H7 (cell line): ENCODE measurements at regions not wholly inside any gene's neighbourhood (a gene's known extent, or its start where the extent isn't known, plus 50 kb on each side); places are given as distances from the start of the nearest gene placed in this dataset.
"Not testable (repeated sequence)": the region's sequence is repeated elsewhere in the genome, so short reads cannot be mapped to it uniquely, and the experiment has no call there.

Experiments used
- DNase-seq: peaks from one replicate; pipeline ENCODE4 v3.0.0; 2012
- H3K27me3 ChIP-seq: 2 replicates; pipeline ENCODE4 v1.6.0; 2011; ENCODE audit warnings: mild to moderate bottlenecking, low read length; ENCODE audit not compliant: control insufficient read depth, insufficient read depth
- H3K36me3 ChIP-seq: replicated peaks from 2 replicates; pipeline ENCODE4 v1.5.1; 2011; ENCODE audit warnings: low read length; ENCODE audit not compliant: control insufficient read depth, insufficient read depth
- H3K4me3 ChIP-seq: 2 replicates; pipeline ENCODE4 v1.5.1; 2011; ENCODE audit warnings: low read depth, mild to moderate bottlenecking, control low read depth, low read length, moderate library complexity; ENCODE audit not compliant: insufficient read depth

GRCh38 chr7:94781236-94781635, 125.3 kb upstream of the SGCE start:
- DNase-seq, result no peak
- no peaks in the 10 kb centered on the region for H3K36me3 ChIP-seq
- H3K27me3 ChIP-seq, result no peaks in the 10 kb centered on the region
- no peak overlapping the region for H3K4me3 ChIP-seq

GRCh38 chr7:94782777-94783176, 124.6 kb upstream of the PPP1R9A start:
- Histone ChIP-seq H3K27me3 (no peaks in the 10 kb centered on the region), H3K4me3 (no peak overlapping the region), H3K36me3 (no peaks in the 10 kb centered on the region)
- no peak for DNase-seq

GRCh38 chr7:94787285-94787684, 120.1 kb upstream of the PPP1R9A start:
- no peak for DNase-seq
- no peak overlapping the region for H3K4me3 ChIP-seq

GRCh38 chr7:94788378-94788777, 119.0 kb upstream of the PPP1R9A start:
- H3K27me3 ChIP-seq, DNase-seq, H3K36me3 ChIP-seq, H3K4me3 ChIP-seq: not testable (repeated sequence)

More at GRCh38 chr7:94787285-94787684, 120.1 kb upstream of the PPP1R9A start:
- H3K27me3 ChIP-seq, result no peaks in the 10 kb centered on the region
- no peaks in the 10 kb centered on the region for H3K36me3 ChIP-seq

GRCh38 chr7:94792241-94792640, 115.2 kb upstream of the PPP1R9A start:
- no peaks in the 10 kb centered on the region for H3K36me3 ChIP-seq
- no peak for DNase-seq
- no peaks in the 10 kb centered on the region for H3K27me3 ChIP-seq
- H3K4me3 ChIP-seq, result no peak overlapping the region

- H3K4me3 ChIP-seq, DNase-seq, H3K27me3 ChIP-seq, H3K36me3 ChIP-seq: not testable (repeated sequence)
Measured at GRCh38 chr7:94797404-94797803, 110.0 kb upstream of the PPP1R9A start.

GRCh38 chr7:94803821-94804220, 103.6 kb upstream of the PPP1R9A start:
- Histone ChIP-seq H3K4me3 (no peak overlapping the region), H3K36me3 (no peaks in the 10 kb centered on the region), H3K27me3 (no peaks in the 10 kb centered on the region)
- no peak for DNase-seq

GRCh38 chr7:94808673-94809072, 98.7 kb upstream of the PPP1R9A start:
- H3K27me3 ChIP-seq, H3K36me3 ChIP-seq, H3K4me3 ChIP-seq, DNase-seq: not testable (repeated sequence)

- Histone ChIP-seq H3K4me3 (no peak overlapping the region), H3K27me3 (no peaks in the 10 kb centered on the region), H3K36me3 (no peaks in the 10 kb centered on the region)
- DNase-seq, result no peak
Measured at GRCh38 chr7:94810496-94810895, 96.9 kb upstream of the PPP1R9A start.

- no peak overlapping the region for H3K4me3 ChIP-seq
- no peaks in the 10 kb centered on the region for H3K36me3 ChIP-seq
- H3K27me3 ChIP-seq, result no peaks in the 10 kb centered on the region
- no peak for DNase-seq
Measured at GRCh38 chr7:94813917-94814316, 93.5 kb upstream of the PPP1R9A start.

- DNase-seq, result no peak
- no peak overlapping the region for H3K4me3 ChIP-seq
- no peaks in the 10 kb centered on the region for H3K36me3 ChIP-seq
- no peaks in the 10 kb centered on the region for H3K27me3 ChIP-seq
Measured at GRCh38 chr7:94823947-94824346, 83.4 kb upstream of the PPP1R9A start.

GRCh38 chr7:94829987-94830386, 77.4 kb upstream of the PPP1R9A start:
- no peaks in the 10 kb centered on the region for H3K36me3 ChIP-seq
- H3K27me3 ChIP-seq, result no peaks in the 10 kb centered on the region
- H3K4me3 ChIP-seq, result no peak overlapping the region
- DNase-seq, result no peak

GRCh38 chr7:94832051-94832450, 75.3 kb upstream of the PPP1R9A start:
- no peak for DNase-seq
- Histone ChIP-seq H3K36me3 (no peaks in the 10 kb centered on the region), H3K4me3 (no peak overlapping the region), H3K27me3 (no peaks in the 10 kb centered on the region)

GRCh38 chr7:94834359-94834758, 73.0 kb upstream of the PPP1R9A start:
- Histone ChIP-seq H3K4me3 (no peak overlapping the region), H3K27me3 (no peaks in the 10 kb centered on the region), H3K36me3 (no peaks in the 10 kb centered on the region)
- DNase-seq, result no peak

GRCh38 chr7:94838717-94839116, 68.7 kb upstream of the PPP1R9A start:
- Histone ChIP-seq H3K4me3 (no peak overlapping the region), H3K27me3 (no peaks in the 10 kb centered on the region), H3K36me3 (no peaks in the 10 kb centered on the region)
- DNase-seq, result no peak

- DNase-seq, result no peak
- Histone ChIP-seq H3K36me3 (no peaks in the 10 kb centered on the region), H3K27me3 (no peaks in the 10 kb centered on the region), H3K4me3 (no peak overlapping the region)
Measured at GRCh38 chr7:94843553-94843952, 63.8 kb upstream of the PPP1R9A start.
